HG02981 (cell line): ENCODE measurements at regions not wholly inside any gene's neighbourhood (a gene's known extent, or its start where the extent isn't known, plus 50 kb on each side); places are given as distances from the start of the nearest gene placed in this dataset.
"Not testable (repeated sequence)": the region's sequence is repeated elsewhere in the genome, so short reads cannot be mapped to it uniquely, and the experiment has no call there.

Experiments used
- ATAC-seq: cut with Tn5 transposase; IDR thresholded peaks from one replicate; pipeline ENCODE4 v1.9.1; 2021; ENCODE audit warnings: mild to moderate bottlenecking, moderate library complexity; ENCODE audit not compliant: unreplicated experiment

GRCh38 chr13:61884830-61885229, 469.2 kb upstream of the PCDH20 start:
- no peak for ATAC-seq

GRCh38 chr13:61880578-61881283, 465.1 kb upstream of the PCDH20 start:
- ATAC-seq = peak; percentile 75

DNA sequence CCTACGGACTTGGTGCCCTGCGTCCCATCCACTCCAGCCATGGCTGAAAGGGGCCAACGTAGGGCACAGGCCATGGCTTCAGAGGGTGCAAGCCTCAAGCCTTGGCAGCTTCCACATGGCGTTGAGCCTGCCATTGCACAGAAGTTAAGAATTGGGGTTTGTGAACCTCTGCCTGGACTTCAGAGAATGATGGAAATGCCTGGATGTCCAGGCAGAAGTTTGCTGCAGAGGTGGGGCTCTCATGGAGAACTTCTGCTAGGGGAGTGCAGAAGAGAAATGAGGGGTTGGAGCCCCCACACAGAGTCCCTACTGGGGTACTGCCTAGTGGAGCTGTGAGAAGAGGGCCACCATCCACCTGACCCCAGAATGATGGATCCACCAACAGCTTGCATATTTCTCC, 462.9 kb upstream of the PCDH20 start:
- ATAC-seq = not testable (repeated sequence)

- no peak for ATAC-seq
These were observed 459.4 kb upstream of the PCDH20 start for GRCh38 chr13:61874970-61875579.

DNA sequence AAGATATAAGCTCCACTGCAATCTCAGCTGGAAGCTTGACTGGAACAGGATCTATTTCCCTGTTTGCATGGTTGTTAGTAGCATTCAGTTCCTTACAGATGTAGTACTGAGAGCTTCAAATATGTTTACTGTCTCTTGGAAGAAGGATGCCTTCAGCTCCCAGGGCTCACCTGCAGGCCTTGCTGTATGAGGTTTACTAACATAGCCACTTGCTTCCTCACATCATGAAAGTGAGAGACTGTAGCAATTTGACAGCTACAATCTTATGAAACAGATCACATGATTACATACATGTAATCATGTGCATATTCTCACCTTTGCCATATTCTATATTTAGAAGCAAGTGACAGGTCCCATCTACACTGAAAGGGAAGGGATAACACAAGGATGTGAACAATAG, 458.1 kb upstream of the PCDH20 start:
- no peak for ATAC-seq

DNA sequence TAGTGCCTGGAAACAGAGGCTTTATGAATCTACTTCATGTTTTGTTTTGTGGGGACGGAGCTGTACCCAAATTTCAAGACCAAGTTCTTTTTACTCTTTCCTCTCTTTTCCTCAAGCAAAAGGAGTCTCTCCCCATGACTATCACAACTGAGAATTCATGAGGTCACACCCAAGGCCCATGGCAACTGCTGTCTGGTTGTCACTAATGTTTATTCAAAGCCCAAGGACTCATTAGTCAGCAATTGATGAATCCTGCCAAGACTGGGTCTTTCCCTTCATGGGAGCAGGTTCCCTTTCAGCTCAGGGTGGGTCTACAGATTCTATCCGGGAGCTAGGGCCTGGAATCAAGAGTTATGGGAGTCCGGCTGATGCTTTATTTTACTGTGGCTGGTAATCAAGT, 441.5 kb upstream of the PCDH20 start:
- no peak for ATAC-seq

GRCh38 chr13:61852116-61852619, 436.5 kb upstream of the PCDH20 start:
- no peak for ATAC-seq

- ATAC-seq = no peak
These were observed 435.1 kb upstream of the PCDH20 start for GRCh38 chr13:61850794-61851193.

DNA sequence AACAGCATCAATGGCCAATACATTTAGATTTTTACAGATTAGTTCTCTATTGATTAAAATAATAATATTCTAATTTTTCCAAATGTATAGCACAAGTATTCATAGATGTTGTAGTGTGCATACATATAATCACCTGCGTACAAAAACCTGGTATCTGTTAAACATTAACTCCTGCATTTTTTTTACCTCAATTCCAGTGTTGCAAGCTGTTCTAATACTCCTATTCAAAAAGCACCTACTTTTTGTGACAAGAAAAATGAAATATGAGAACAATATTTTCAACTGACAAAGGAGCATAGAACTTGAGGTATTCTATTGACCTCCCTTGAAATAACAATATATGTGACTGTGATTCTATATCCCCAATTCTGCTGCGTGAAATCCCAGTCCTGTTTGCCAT, 422.9 kb upstream of the PCDH20 start:
- ATAC-seq = no peak

GRCh38 chr13:61833228-61833627, 417.6 kb upstream of the PCDH20 start:
- ATAC-seq = no peak

DNA sequence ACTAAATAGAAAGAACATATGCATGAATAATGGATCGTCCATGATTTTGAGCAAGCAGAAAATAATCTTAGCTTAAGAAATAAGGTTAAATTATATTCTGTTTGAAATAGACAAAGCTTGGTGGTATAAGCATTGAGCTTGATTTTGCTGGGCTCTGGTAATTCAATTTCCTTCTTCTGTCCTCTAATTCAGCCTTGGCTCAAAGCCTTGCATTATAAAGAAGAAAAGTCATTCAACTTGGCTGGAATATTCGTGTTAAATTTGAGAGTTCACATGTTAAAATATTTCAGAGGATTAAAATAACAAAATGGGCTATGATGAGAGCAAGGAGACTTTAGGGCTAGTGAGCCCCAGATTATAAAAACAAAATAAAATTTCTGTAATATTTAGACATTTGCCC, 415.4 kb upstream of the PCDH20 start:
- no peak for ATAC-seq

- no peak for ATAC-seq
These were observed 414.8 kb upstream of the PCDH20 start for GRCh38 chr13:61830475-61830874.

- ATAC-seq = no peak
These were observed 408.5 kb upstream of the PCDH20 start for GRCh38 chr13:61824168-61824567.

DNA sequence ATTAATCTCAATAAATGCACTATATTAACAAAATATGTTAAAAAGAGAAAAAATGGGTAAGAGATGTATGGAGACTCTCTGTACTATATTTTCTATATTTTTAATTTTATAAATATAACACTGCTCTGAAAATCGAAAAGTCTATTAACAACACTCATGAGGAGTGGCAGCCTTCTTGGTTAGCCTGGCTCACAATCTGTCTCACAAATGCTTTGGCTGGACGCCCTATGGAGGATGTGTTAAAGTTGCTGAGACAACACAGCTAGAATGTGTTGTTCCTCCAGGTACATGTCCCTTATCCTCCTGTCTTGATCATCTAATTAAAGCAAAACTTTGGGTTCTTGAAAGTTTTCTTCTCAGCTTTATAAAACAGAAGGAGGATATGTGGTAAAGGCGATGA, 396.6 kb upstream of the PCDH20 start:
- ATAC-seq = no peak

- ATAC-seq = no peak
These were observed 394.4 kb upstream of the PCDH20 start for GRCh38 chr13:61810065-61810464.

GRCh38 chr13:61797397-61797796, 381.7 kb upstream of the PCDH20 start:
- ATAC-seq = no peak

GRCh38 chr13:61795580-61795979, 379.9 kb upstream of the PCDH20 start:
- ATAC-seq = no peak

- no peak for ATAC-seq
These were observed 363.8 kb upstream of the PCDH20 start for GRCh38 chr13:61779456-61779855.

- ATAC-seq = no peak
These were observed 362.9 kb upstream of the PCDH20 start for GRCh38 chr13:61778531-61778930.

GRCh38 chr13:61777899-61778298, 362.2 kb upstream of the PCDH20 start:
- no peak for ATAC-seq

- ATAC-seq = no peak
These were observed 361.6 kb upstream of the PCDH20 start for GRCh38 chr13:61777271-61777670.

GRCh38 chr13:61774903-61775302, 359.3 kb upstream of the PCDH20 start:
- no peak for ATAC-seq

DNA sequence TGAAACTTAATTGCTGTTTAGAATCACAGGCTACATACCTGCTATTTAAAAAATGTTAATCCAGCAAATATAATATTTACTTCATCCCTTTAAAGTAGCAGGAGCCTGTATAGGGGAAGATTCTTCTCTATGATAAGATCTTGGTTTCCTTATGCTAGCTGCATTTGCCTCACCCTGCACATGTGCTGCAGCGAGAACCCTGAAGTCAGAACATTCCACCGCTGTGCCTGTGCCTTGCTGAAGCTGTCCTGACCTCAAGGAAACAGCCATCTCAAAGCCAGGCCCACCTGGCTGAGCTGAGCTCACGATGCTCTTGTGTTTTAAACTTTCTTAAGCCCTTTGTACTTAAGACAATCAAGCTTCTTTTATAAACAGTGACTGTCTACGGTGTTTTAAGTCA, 355.0 kb upstream of the PCDH20 start:
- ATAC-seq = no peak
